NCI-H2196 (cell line): ENCODE measurements at regions not wholly inside any gene's neighbourhood (a gene's known extent, or its start where the extent isn't known, plus 50 kb on each side); places are given as distances from the start of the nearest gene placed in this dataset.

Experiments
- DNase-seq: peaks from one replicate; lab custom pipeline; 2025; ENCODE audit not compliant: unreplicated experiment; lab: John Stamatoyannopoulos, UW

GRCh38 chr3:72290859-72291638 lies 506.1 kb upstream of the PROK2 start:
- DNase-seq: no peak

- no peak for DNase-seq
These were observed 504.7 kb upstream of the PROK2 start for GRCh38 chr3:72289692-72290071.

- DNase-seq: no peak
These were observed 504.2 kb upstream of the PROK2 start for GRCh38 chr3:72288955-72289691.

GRCh38 chr3:72287956-72288355 lies 503.0 kb upstream of the PROK2 start:
- DNase-seq: no peak

- DNase-seq: no peak
These were observed 500.6 kb upstream of the PROK2 start for GRCh38 chr3:72285502-72285901.

- no peak for DNase-seq
These were observed 499.5 kb upstream of the PROK2 start for GRCh38 chr3:72284471-72284870.

- no peak for DNase-seq
These were observed 498.0 kb upstream of the PROK2 start for GRCh38 chr3:72282918-72283317.

- no peak for DNase-seq
These were observed 496.6 kb upstream of the PROK2 start for GRCh38 chr3:72281551-72281950.

GRCh38 chr3:72280876-72281275 lies 495.9 kb upstream of the PROK2 start:
- no peak for DNase-seq

- DNase-seq: no peak
These were observed 494.7 kb upstream of the PROK2 start for GRCh38 chr3:72279631-72280041.

GRCh38 chr3:72279068-72279604 lies 494.2 kb upstream of the PROK2 start:
- DNase-seq: no peak

GRCh38 chr3:72278349-72279067 lies 493.6 kb upstream of the PROK2 start:
- DNase-seq: no peak

GRCh38 chr3:72277710-72278109 lies 492.8 kb upstream of the PROK2 start:
- no peak for DNase-seq

- no peak for DNase-seq
These were observed 491.9 kb upstream of the PROK2 start for GRCh38 chr3:72276806-72277205.

GRCh38 chr3:72275331-72275751 lies 490.4 kb upstream of the PROK2 start:
- no peak for DNase-seq

- no peak for DNase-seq
These were observed 489.8 kb upstream of the PROK2 start for GRCh38 chr3:72274493-72275330.

- DNase-seq: no peak
These were observed 488.7 kb upstream of the PROK2 start for GRCh38 chr3:72273615-72274014.

- DNase-seq: no peak
These were observed 487.4 kb upstream of the PROK2 start for GRCh38 chr3:72272356-72272755.

GRCh38 chr3:72271923-72272322 lies 487.0 kb upstream of the PROK2 start:
- DNase-seq: no peak

- no peak for DNase-seq
These were observed 486.3 kb upstream of the PROK2 start for GRCh38 chr3:72271216-72271615.

GRCh38 chr3:72270730-72271129 lies 485.8 kb upstream of the PROK2 start:
- no peak for DNase-seq
